A549 (cell line): ENCODE measurements at regions not wholly inside any gene's neighbourhood (a gene's known extent, or its start where the extent isn't known, plus 50 kb on each side); places are given as distances from the start of the nearest gene placed in this dataset.

Experiments
- BHLHE40 ChIP-seq: IDR thresholded peaks from 2 replicates; pipeline ENCODE4 v1.6.1; 2012; ENCODE audit warnings: low read depth, low read length, inconsistent platforms
- CHD2 ChIP-seq: fragments of 150-350 bp; IDR thresholded peaks from 2 replicates; pipeline ENCODE4 v1.6.1; 2014; ENCODE audit warnings: low read length; ENCODE audit not compliant: partially characterized antibody
- CHD4 ChIP-seq: fragments of 200-600 bp; sonication (generic); IDR thresholded peaks from 2 replicates; pipeline ENCODE4 v1.6.1; 2016; ENCODE audit warnings: antibody characterized with exemption, mild to moderate bottlenecking, borderline replicate concordance
- CTCF ChIP-seq: fragments of >200 bp; sonication (Bioruptor Twin); formaldehyde crosslinking; IDR thresholded peaks from 3 replicates; pipeline ENCODE4 v1.5.1; 2016
- MAX ChIP-seq: IDR thresholded peaks from 2 replicates; pipeline ENCODE4 v1.6.1; 2012
- POLR2A ChIP-seq: IDR thresholded peaks from 2 replicates; pipeline ENCODE4 v1.6.1; 2012; ENCODE audit warnings: mild to moderate bottlenecking, low read length
- REST ChIP-seq: fragments of 200-600 bp; sonication (generic); IDR thresholded peaks from 2 replicates; pipeline ENCODE4 v1.6.1; 2016; ENCODE audit warnings: antibody characterized with exemption, mild to moderate bottlenecking, moderate library complexity
- SMC3 ChIP-seq: fragments of >200 bp; sonication (Bioruptor Twin); formaldehyde crosslinking; IDR thresholded peaks from 3 replicates; pipeline ENCODE4 v1.6.1; 2018; ENCODE audit warnings: inconsistent platforms

- TF ChIP-seq BHLHE40 (no peak), REST (no peak), CHD2 (no peak), CHD4 (no peak), MAX (no peak), SMC3 (no peak), CTCF (no peak), POLR2A (no peak)
These were observed 723.1 kb downstream of the CDH11 start for GRCh38 chr16:64398793-64399192.
